HG03469 (cell line): ENCODE measurements at regions not wholly inside any gene's neighbourhood (a gene's known extent, or its start where the extent isn't known, plus 50 kb on each side); places are given as distances from the start of the nearest gene placed in this dataset.

ENCODE experiments used
- ATAC-seq: cut with Tn5 transposase; IDR thresholded peaks from one replicate; pipeline ENCODE4 v1.9.1; 2021; ENCODE audit warnings: mild to moderate bottlenecking, moderate library complexity, moderate number of reproducible peaks; ENCODE audit not compliant: unreplicated experiment

GRCh38 chr20:20763650-20764049, 51.2 kb upstream of the RALGAPA2 start:
- ATAC-seq, result no peak
